ENCODE measurements at regions not wholly inside any gene's neighbourhood (a gene's known extent, or its start where the extent isn't known, plus 50 kb on each side); places are given as distances from the start of the nearest gene placed in this dataset.

DNA sequence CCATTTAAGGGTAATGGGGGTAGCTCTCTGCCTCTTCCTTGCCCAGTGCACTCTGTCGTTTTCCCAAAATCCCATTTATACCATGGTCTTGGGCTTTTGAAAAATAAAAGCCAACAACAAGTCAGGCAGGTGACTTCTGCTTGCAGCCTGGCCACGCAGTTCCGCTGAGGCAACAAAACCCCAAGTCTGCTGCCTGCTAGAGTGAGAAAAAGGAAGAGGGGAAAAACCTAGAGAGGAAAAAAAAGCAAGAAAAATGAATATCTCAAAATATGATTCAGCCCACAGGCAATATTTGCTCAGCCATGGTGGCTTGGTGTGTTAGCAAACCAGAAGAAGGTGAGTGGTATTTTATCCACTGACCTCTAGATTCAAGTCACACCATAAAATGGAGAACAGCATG, 148.2 kb upstream of the FSTL4 start:
- no peak overlapping the region for H3K27ac ChIP-seq
- peaks cover 40% of the 10 kb centered on the region for H3K27me3 ChIP-seq
- no peak for ATAC-seq
- no peaks in the 10 kb centered on the region for H3K4me1 ChIP-seq
- H3K36me3 ChIP-seq = no peaks in the 10 kb centered on the region
- TF ChIP-seq EP300 (IDR thresholded peaks at IDR 0.05) = no peak
- TF ChIP-seq POLR2A (IDR thresholded peaks at IDR 0.05) = no peak
- TF ChIP-seq CTCF (IDR thresholded peaks at IDR 0.05) = no peak
- TF ChIP-seq POLR2AphosphoS5 (IDR thresholded peaks at IDR 0.05) = no peak
- no peaks in the 10 kb centered on the region for H3K9me3 ChIP-seq
- no peak overlapping the region for H3K4me3 ChIP-seq
- 80% methylated on average over 1 of the region's 3 CpGs; no CpG with 5 or more reads in 1 of the 2 donors for WGBS, 2 donors (ENCODE audit: low coverage in 1 of 2)

- no peaks in the 10 kb centered on the region for H3K9me3 ChIP-seq
- H3K27me3 ChIP-seq = peaks cover 43% of the 10 kb centered on the region
- H3K4me3 ChIP-seq = no peak overlapping the region
- no peak overlapping the region for H3K27ac ChIP-seq
- no peak for ATAC-seq
- H3K36me3 ChIP-seq = no peaks in the 10 kb centered on the region
- WGBS, 2 donors (ENCODE audit: low coverage in 1 of 2) = 53 to 67% methylated on average over 1 of the region's 1 CpG
- TF ChIP-seq EP300 (IDR thresholded peaks at IDR 0.05) = no peak
- TF ChIP-seq CTCF (IDR thresholded peaks at IDR 0.05) = no peak
- TF ChIP-seq POLR2A (IDR thresholded peaks at IDR 0.05) = no peak
- TF ChIP-seq POLR2AphosphoS5 (IDR thresholded peaks at IDR 0.05) = no peak
- H3K4me1 ChIP-seq = no peaks in the 10 kb centered on the region
Observed at GRCh38 chr5:133758641-133759040, 146.3 kb upstream of the FSTL4 start.

GRCh38 chr5:133757396-133757945, 145.1 kb upstream of the FSTL4 start:
- Histone ChIP-seq H3K27me3 (peaks cover 31% of the 10 kb centered on the region), H3K4me1 (no peaks in the 10 kb centered on the region), H3K27ac (no peak overlapping the region), H3K9me3 (no peaks in the 10 kb centered on the region), H3K36me3 (no peaks in the 10 kb centered on the region), H3K4me3 (no peak overlapping the region)
- WGBS, 2 donors (ENCODE audit: low coverage in 1 of 2) = 44 to 61% methylated on average over 7 to 8 of the region's 8 CpGs
- TF ChIP-seq POLR2A (IDR thresholded peaks at IDR 0.05) (no peak), CTCF (IDR thresholded peaks at IDR 0.05) (no peak), EP300 (IDR thresholded peaks at IDR 0.05) (no peak), POLR2AphosphoS5 (IDR thresholded peaks at IDR 0.05) (no peak)
- ATAC-seq = no peak

DNA sequence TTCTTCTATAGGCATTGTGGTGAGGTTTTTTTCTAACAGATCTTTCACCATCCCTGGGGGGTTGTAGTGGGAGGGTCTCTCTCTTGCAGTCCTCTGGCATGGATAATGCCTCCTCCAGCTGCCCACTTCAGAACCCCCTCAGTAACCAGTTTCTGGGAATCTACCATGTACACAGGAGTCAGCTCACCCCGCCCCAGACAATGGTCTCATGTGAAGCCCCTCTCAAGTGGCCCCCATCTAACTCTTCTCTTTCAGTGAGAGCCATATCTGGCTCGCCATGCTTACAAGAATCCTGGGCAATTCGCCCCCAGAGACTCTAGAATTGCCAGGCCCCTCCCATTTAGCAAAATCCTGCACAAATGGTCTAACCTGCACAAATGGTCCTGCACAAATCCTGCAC, 144.4 kb upstream of the FSTL4 start:
- Histone ChIP-seq H3K4me1 (no peaks in the 10 kb centered on the region), H3K27ac (no peak overlapping the region), H3K9me3 (no peaks in the 10 kb centered on the region), H3K27me3 (peaks cover 30% of the 10 kb centered on the region), H3K4me3 (no peak overlapping the region), H3K36me3 (no peaks in the 10 kb centered on the region)
- ATAC-seq = no peak
- WGBS, 2 donors (ENCODE audit: low coverage in 1 of 2) = 40 to 63% methylated on average over 1 to 3 of the region's 3 CpGs
- TF ChIP-seq POLR2AphosphoS5 (IDR thresholded peaks at IDR 0.05) (no peak), POLR2A (IDR thresholded peaks at IDR 0.05) (no peak), EP300 (IDR thresholded peaks at IDR 0.05) (no peak), CTCF (IDR thresholded peaks at IDR 0.05) (no peak)

DNA sequence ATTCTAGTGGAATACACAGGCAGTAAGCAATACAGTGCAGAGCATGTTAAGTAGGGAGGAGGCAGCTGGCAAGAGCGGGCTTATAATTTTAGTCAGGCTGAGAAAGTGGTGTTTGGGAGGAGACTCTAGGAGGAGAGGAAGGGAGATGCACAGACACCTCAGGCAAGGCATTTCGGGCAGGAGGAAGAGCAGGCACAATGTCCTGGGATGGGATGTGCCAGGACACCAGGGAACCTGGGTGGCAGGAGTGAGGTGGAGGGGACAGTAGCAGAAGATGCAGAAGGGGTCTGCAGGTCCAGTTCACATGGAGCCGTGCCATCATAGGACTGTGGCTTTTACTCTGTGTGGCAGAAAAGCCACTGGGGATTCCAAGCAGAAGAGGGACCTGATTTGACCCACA, 143.7 kb upstream of the FSTL4 start:
- no peak overlapping the region for H3K4me3 ChIP-seq
- no peaks in the 10 kb centered on the region for H3K36me3 ChIP-seq
- H3K27ac ChIP-seq = no peak overlapping the region
- H3K9me3 ChIP-seq = no peaks in the 10 kb centered on the region
- no peak for ATAC-seq
- H3K27me3 ChIP-seq = peaks cover 30% of the 10 kb centered on the region
- TF ChIP-seq EP300 (IDR thresholded peaks at IDR 0.05) (no peak), POLR2AphosphoS5 (IDR thresholded peaks at IDR 0.05) (no peak), POLR2A (IDR thresholded peaks at IDR 0.05) (no peak), CTCF (IDR thresholded peaks at IDR 0.05) (no peak)
- no peaks in the 10 kb centered on the region for H3K4me1 ChIP-seq
- WGBS, 2 donors (ENCODE audit: low coverage in 1 of 2) = 90% methylated on average over 3 of the region's 3 CpGs; no CpG with 5 or more reads in 1 of the 2 donors

Measured in gastroesophageal sphincter (tissue), 4 donors.